Mucosa of descending colon (tissue), 3 donors: ENCODE measurements at regions not wholly inside any gene's neighbourhood (a gene's known extent, or its start where the extent isn't known, plus 50 kb on each side); places are given as distances from the start of the nearest gene placed in this dataset.

Source experiments
- ATAC-seq: fragments of 200-7000 bp; cut with Tn5 transposase; one replicate; pipeline ENCODE4 v1.9.1; 2020; ENCODE audit warnings: mild to moderate bottlenecking, moderate library complexity
- DNase-seq, 3 donors: peaks; one replicate each; pipeline ENCODE4 v3.0.0-alpha.2; 2020
- H3K36me3 ChIP-seq: fragments of 200-600 bp; one replicate; pipeline ENCODE4 v1.8.0; 2021; ENCODE audit warnings: low read depth, mild to moderate bottlenecking
- H3K4me1 ChIP-seq: fragments of 200-600 bp; one replicate; pipeline ENCODE4 v1.8.0; 2021; ENCODE audit warnings: low read depth, mild to moderate bottlenecking
- H3K4me3 ChIP-seq: fragments of 200-600 bp; one replicate; pipeline ENCODE4 v1.8.0; 2021; ENCODE audit warnings: mild to moderate bottlenecking
- H3K9me3 ChIP-seq: fragments of 200-600 bp; one replicate; pipeline ENCODE4 v1.8.0; 2021; ENCODE audit warnings: mild to moderate bottlenecking
- intact Hi-C, 2 donors: fragments of 100-400 bp; cut with DNase I in 1 of 2; cut with micrococcal nuclease in 1 of 2; formaldehyde crosslinking; loops; one replicate each; pipeline versions ENCODE4 v1.11.0 to v1.11.1; 2022; cut with DNase I, micrococcal nuclease
- TF ChIP-seq, protein P1 (sequence below): fragments of 200-600 bp; IDR thresholded peaks from one replicate; pipeline ENCODE4 v1.8.0; 2022; ENCODE audit warnings: antibody characterized with exemption, mild to moderate bottlenecking
- donor health status: DM: no; HTN: no; CAD: no; lungs with moderate emphysema.
- donor health status: DM: no; HTN: no; CAD: no.
- donor health status: DM: no; HTN: yes; CAD: no.

DNA sequence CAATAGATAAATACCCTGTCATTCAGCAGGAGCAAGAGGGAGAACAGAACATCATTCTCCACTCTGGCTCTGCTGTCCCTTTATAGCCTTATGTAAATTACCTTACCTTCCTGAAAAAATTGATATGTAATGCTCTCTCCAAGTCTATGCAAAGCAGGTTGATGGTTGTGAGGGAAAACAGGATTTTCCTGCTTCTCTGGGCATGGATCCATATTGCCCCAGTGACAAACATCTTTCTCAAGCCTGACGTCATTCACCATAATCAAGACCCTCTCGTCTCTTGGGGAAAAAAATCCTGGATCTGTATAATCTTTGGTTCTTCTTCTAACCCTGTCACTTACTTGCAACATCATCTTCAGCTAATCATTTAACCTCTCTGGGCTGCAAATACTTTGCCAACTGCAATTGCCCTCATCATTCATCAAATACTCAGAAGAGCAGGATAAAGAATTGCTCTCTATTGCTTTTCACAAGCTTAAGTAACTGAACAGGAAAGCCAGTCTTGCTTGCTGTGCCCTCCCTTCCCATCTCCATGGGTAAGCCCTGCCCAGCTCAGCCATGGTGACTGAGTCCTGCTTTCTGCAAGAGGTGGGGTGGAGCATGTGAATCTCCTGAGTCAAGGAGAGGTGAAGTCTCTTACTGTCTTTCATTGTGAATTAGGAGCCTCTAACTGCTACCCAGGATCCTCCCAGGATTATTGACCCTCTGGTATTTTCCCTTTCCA, 123.7 kb upstream of the KLF7 start:
- no peak for DNase-seq
- intact Hi-C loops, result no loop called here
- H3K4me1 ChIP-seq, result no peaks in the 10 kb centered on the region
- H3K9me3 ChIP-seq, result no peaks in the 10 kb centered on the region
- no peak overlapping the region for H3K4me3 ChIP-seq
- TF ChIP-seq, protein P1, sequence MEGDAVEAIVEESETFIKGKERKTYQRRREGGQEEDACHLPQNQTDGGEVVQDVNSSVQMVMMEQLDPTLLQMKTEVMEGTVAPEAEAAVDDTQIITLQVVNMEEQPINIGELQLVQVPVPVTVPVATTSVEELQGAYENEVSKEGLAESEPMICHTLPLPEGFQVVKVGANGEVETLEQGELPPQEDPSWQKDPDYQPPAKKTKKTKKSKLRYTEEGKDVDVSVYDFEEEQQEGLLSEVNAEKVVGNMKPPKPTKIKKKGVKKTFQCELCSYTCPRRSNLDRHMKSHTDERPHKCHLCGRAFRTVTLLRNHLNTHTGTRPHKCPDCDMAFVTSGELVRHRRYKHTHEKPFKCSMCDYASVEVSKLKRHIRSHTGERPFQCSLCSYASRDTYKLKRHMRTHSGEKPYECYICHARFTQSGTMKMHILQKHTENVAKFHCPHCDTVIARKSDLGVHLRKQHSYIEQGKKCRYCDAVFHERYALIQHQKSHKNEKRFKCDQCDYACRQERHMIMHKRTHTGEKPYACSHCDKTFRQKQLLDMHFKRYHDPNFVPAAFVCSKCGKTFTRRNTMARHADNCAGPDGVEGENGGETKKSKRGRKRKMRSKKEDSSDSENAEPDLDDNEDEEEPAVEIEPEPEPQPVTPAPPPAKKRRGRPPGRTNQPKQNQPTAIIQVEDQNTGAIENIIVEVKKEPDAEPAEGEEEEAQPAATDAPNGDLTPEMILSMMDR, result no peak
- no peak for ATAC-seq
- H3K36me3 ChIP-seq, result no peaks in the 10 kb centered on the region

DNA sequence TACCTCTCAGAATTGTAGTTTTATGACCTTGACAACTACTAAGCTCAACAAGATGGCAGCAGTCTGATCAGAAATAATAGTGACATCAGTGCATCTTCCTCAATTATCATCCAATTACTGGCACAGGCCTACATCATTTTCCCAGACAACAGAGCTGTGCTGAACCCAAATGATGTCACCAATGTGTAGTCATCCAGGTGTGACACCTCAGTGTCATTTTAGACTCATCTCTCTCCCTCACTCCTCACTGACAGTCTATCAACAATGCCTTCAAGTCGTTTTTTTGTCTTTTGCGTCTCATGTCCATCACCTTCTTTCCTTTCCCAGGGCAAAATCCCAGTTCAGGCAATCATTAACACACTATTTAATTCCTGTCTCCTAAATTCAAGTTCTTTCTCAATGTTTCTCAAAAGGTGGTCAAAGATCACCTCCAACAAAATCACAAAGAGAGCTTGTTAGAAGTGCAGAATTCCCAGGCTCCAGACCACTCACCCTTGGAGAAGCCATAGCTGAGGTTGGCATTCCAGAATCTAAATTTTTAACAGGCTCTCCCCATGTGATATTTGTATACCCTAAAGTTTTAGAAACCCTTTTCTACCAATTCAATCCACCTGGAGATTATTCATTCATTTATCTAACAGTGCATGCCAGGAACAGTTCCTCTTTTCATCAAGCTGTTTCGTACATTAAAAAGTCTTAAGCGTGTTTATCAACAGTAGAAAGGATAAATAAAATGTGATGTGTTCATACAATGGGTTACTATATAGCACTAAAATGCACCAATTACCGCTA, 125.3 kb upstream of the KLF7 start:
- Histone ChIP-seq H3K4me3 (no peak overlapping the region), H3K36me3 (no peaks in the 10 kb centered on the region), H3K4me1 (no peaks in the 10 kb centered on the region), H3K9me3 (no peaks in the 10 kb centered on the region)
- intact Hi-C loops, result no loop called here
- no peak for ATAC-seq
- no peak for DNase-seq
- TF ChIP-seq, protein P1, result no peak

DNA sequence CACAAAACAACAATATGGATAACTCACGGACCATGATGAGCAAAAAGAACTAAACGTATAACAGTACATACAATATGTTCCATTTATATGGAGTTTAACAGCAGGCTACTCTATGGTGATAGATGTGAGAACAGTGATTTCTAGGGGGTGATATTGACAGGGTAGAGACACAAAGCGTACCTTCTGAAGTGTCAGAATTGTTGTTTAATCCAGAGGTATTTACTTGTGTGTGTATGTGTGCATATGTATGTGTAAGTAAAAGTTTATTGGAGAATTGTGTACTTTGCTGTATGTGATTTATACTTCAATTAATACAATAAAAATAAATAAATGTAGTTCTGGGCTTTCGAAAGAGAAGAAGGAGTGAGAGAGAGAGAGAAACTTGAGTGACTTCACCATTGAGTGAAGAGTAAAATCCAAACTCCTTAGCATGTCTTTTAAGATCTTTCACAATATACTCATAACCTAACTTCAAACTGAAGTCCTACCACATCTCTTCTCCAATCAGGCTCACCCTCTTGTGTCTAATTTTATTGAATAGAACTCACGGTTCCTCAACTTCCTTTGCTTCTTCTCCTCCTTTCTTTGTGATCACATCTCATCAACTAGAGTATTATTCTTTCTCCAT, 126.0 kb upstream of the KLF7 start:
- TF ChIP-seq, protein P1, result no peak
- no peaks in the 10 kb centered on the region for H3K4me1 ChIP-seq
- no peak overlapping the region for H3K4me3 ChIP-seq
- no peaks in the 10 kb centered on the region for H3K9me3 ChIP-seq
- ATAC-seq (no peak), DNase-seq (no peak)
- intact Hi-C loops, result no loop called here
- no peaks in the 10 kb centered on the region for H3K36me3 ChIP-seq

DNA sequence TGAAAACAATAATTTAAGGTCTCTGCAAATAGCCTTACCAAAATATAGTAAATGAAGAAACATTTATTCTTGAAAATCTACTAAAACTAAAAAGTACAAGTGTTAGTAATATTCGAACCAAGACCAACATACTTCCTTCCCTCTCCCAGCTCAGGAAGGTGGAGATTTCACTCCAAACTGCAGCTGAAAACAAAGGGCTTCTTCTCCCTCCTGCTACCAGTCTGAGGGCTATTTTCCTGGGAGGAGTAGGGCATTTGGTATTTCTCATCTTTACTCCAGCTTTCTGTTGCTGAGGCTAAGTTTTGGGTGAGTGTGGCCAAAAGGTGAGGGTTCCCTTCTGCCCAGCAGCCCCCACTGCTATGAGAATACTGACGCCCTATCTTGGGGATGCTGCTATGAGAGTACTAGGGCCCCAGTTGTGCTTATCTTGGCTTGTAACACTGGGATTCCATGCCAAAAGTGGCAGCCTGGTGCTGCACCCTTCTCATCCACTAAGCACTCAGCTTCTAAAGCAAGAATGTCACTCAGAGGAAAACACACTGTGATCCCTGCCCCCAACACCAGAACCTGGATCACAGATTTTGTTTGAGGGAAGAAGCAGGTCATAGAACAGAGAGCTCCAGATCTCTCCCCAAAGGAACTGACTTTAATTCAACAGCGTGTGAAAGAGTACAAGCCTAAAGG, 130.7 kb upstream of the KLF7 start:
- H3K36me3 ChIP-seq, result no peaks in the 10 kb centered on the region
- H3K4me3 ChIP-seq, result no peak overlapping the region
- intact Hi-C loops, result no loop called here
- TF ChIP-seq, protein P1, result no peak
- DNase-seq (no peak), ATAC-seq (no peak)
- H3K4me1 ChIP-seq, result no peaks in the 10 kb centered on the region
- H3K9me3 ChIP-seq, result no peaks in the 10 kb centered on the region

DNA sequence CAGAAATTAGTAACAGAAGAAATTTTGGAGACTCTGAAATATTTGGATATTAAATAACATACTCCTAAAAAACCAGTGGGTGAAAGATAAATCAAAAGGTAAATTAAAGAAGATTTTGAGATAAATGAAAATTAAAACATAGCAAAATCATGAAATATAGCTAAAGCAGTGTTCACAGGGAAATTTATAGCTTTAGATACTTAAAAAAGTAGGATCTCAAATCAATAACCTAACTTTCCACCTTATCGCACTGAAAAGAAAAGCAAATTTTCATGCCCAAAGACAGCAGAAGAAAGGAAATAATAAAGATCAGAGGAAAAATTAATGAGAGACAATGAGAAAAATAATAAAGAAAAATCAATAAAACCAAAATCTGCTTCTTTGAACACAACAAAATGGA, 135.1 kb upstream of the KLF7 start:
- Histone ChIP-seq H3K4me3 (no peak overlapping the region), H3K4me1 (no peaks in the 10 kb centered on the region), H3K9me3 (no peaks in the 10 kb centered on the region), H3K36me3 (no peaks in the 10 kb centered on the region)
- intact Hi-C loops, result no loop called here
- TF ChIP-seq, protein P1, result no peak
- DNase-seq, result no peak
- no peak for ATAC-seq
